Endothelial cell of umbilical vein (primary cell): ENCODE measurements at regions not wholly inside any gene's neighbourhood (a gene's known extent, or its start where the extent isn't known, plus 50 kb on each side); places are given as distances from the start of the nearest gene placed in this dataset.

Source experiments
- BruUV-seq: library from RNA; stranded (reverse); fragments of 400-500 nt; replicated peaks from 2 replicates; lab custom pipeline; 2021; lab: Mats Ljungman, UMichigan
- CTCF ChIA-PET: fragments of 300-600, 350-600 bp; sonication (Branson Sonifier 250); formaldehyde crosslinking; loops from one replicate; lab custom pipeline; 2021; ENCODE audit warnings: antibody characterized with exemption, inconsistent platforms; lab: Charles Lee
- POLR2A ChIA-PET: fragments of 300-600, 350-600 bp; sonication (Branson Sonifier 250); formaldehyde crosslinking; loops from one replicate; lab custom pipeline; 2021; ENCODE audit warnings: antibody characterized with exemption, inconsistent platforms; lab: Charles Lee
- DNase-seq: peaks from one replicate; pipeline ENCODE4 v3.0.0-alpha.2; 2011; ENCODE audit warnings: low read depth, low spot score
- FAIRE-seq: peaks from 2 replicates; lab custom pipeline; 2011; peaks lifted over from hg19 to GRCh38; lab: Jason Lieb, UNC
- H2AFZ ChIP-seq: 2 replicates; pipeline ENCODE4 v1.6.0; 2012; ENCODE audit warnings: low read depth, low read length, control low read depth, inconsistent platforms
- H3K27ac ChIP-seq: 2 replicates; pipeline ENCODE4 v1.5.1; 2011; ENCODE audit warnings: low read depth, mild to moderate bottlenecking, control low read depth, low read length, moderate library complexity; ENCODE audit not compliant: insufficient read depth
- H3K27me3 ChIP-seq, 2 experiments: 2 replicates each; pipeline versions ENCODE4 v1.6.0 to v1.6.1; 2011; ENCODE audit warnings: low read length in 2 of 2, mixed read lengths in 1 of 2; ENCODE audit not compliant: control insufficient read depth in 2 of 2, insufficient read depth in 2 of 2
- H3K36me3 ChIP-seq, 2 experiments: 2 replicates in 1 of 2; 3 replicates in 1 of 2; pipeline ENCODE4 v1.5.1; 2011; ENCODE audit warnings: low read length in 2 of 2, mild to moderate bottlenecking in 1 of 2, moderate library complexity in 1 of 2; ENCODE audit not compliant: control insufficient read depth in 2 of 2, insufficient read depth in 2 of 2; ENCODE audit errors: extremely low read depth in 1 of 2
- H3K4me1 ChIP-seq: 3 replicates; pipeline ENCODE4 v1.5.1; 2011; ENCODE audit warnings: mild to moderate bottlenecking, low read length; ENCODE audit not compliant: control insufficient read depth, insufficient read depth; ENCODE audit errors: extremely low read depth
- H3K4me2 ChIP-seq: 2 replicates; pipeline ENCODE4 v1.6.1; 2011; ENCODE audit warnings: low read length, control low read depth, mixed read lengths; ENCODE audit not compliant: insufficient read depth
- H3K4me3 ChIP-seq, 3 experiments: fragments of 200-600 bp in 1 of 3; sonication (generic), shearing (Covaris generic) in 1 of 3; replicated peaks in 1 of 3; 2 replicates each; pipeline ENCODE4 v1.5.1; 2011 to 2016; ENCODE audit warnings: control low read depth in 3 of 3, low read length in 3 of 3, mild to moderate bottlenecking in 2 of 3, inconsistent platforms in 1 of 3, low read depth in 1 of 3, moderate library complexity in 1 of 3; ENCODE audit not compliant: insufficient read depth in 1 of 3
- H3K79me2 ChIP-seq: 2 replicates; pipeline ENCODE4 v1.6.0; 2012; ENCODE audit warnings: low read length, inconsistent platforms; ENCODE audit not compliant: control insufficient read depth, insufficient read depth
- H3K9ac ChIP-seq: replicated peaks from 2 replicates; pipeline ENCODE3; 2011; ENCODE audit warnings: low read length, control low read depth; ENCODE audit not compliant: insufficient read depth; ENCODE audit errors: extremely low read depth
- H3K9me1 ChIP-seq: replicated peaks from 3 replicates; pipeline ENCODE4 v1.6.0; 2011; ENCODE audit warnings: mild to moderate bottlenecking, low read length; ENCODE audit not compliant: control insufficient read depth, insufficient read depth; ENCODE audit errors: extremely low read depth
- H3K9me3 ChIP-seq: replicated peaks from 2 replicates; pipeline ENCODE4 v1.5.1; 2012; ENCODE audit warnings: low read length, inconsistent platforms; ENCODE audit not compliant: control insufficient read depth, insufficient read depth
- H4K20me1 ChIP-seq: replicated peaks from 2 replicates; pipeline ENCODE3; 2011; ENCODE audit warnings: mild to moderate bottlenecking, low read length; ENCODE audit not compliant: control insufficient read depth, insufficient read depth; ENCODE audit errors: extremely low read depth
- EZH2 ChIP-seq: IDR thresholded peaks from 2 replicates; pipeline ENCODE4 v1.6.1; 2012; ENCODE audit warnings: borderline replicate concordance, low read depth, mild to moderate bottlenecking, moderate library complexity, low read length, inconsistent platforms; ENCODE audit not compliant: severe bottlenecking
- GATA2 ChIP-seq: IDR thresholded peaks from 2 replicates; pipeline ENCODE4 v1.7.0; 2011; ENCODE audit warnings: low read depth, mild to moderate bottlenecking, moderate library complexity, mixed read lengths, low read length; ENCODE audit not compliant: insufficient read length, insufficient read depth
- MYC ChIP-seq: IDR thresholded peaks from one replicate; pipeline ENCODE4 v1.6.1; 2011; ENCODE audit warnings: mild to moderate bottlenecking, low read depth, low read length
- POLR2A ChIP-seq: IDR thresholded peaks from 2 replicates; pipeline ENCODE4 v1.6.1; 2012; ENCODE audit warnings: low read depth, mild to moderate bottlenecking, control low read depth, low read length
- POLR2AphosphoS5 ChIP-seq: IDR thresholded peaks from 2 replicates; pipeline ENCODE4 v1.6.1; 2012; ENCODE audit warnings: low read depth, mild to moderate bottlenecking, control low read depth, low read length, moderate library complexity; ENCODE audit not compliant: insufficient read depth
- dilution Hi-C: fragments of 300-500 bp; cut with MboI; formaldehyde crosslinking; loops from one replicate; pipeline ENCODE4 v1.15.0; 2019; ENCODE audit warnings: low sequenced_read_pairs; ENCODE audit not compliant: extremely low pct_ligation_motif_present
- intact Hi-C: fragments of 100-400 bp; cut with micrococcal nuclease; formaldehyde crosslinking; loops from one replicate; pipeline ENCODE4 v1.10.0; 2022
- TF ChIP-seq, protein P1 (sequence below): IDR thresholded peaks from 2 replicates; pipeline ENCODE4 v1.6.1; 2011; ENCODE audit not compliant: insufficient read depth, insufficient read length
- TF ChIP-seq, protein P2 (sequence below), 2 donors: IDR thresholded peaks; 1 replicate in 1 of 2; 2 replicates in 1 of 2; pipeline ENCODE4 v1.5.1; 2011; ENCODE audit warnings: low read length in 2 of 2, mild to moderate bottlenecking in 2 of 2, moderate library complexity in 2 of 2, control low read depth in 1 of 2, inconsistent platforms in 1 of 2, low read depth in 1 of 2; ENCODE audit not compliant: insufficient read depth in 1 of 2; ENCODE audit errors: extremely low read depth in 1 of 2

- Histone ChIP-seq H4K20me1 (no peaks in the 10 kb centered on the region), H3K27me3 (no peaks in the 10 kb centered on the region), H3K36me3 (no peaks in the 10 kb centered on the region), H3K79me2 (peaks cover 54% of the 10 kb centered on the region), H3K4me3 (no peak overlapping the region), H3K9me1 (no peaks in the 10 kb centered on the region), H3K9ac (no peak overlapping the region), H3K4me2 (no peak overlapping the region), H3K27ac (no peak overlapping the region), H3K4me1 (peaks cover 56% of the 10 kb centered on the region), H3K9me3 (no peaks in the 10 kb centered on the region), H2AFZ (no peak overlapping the region)
- ChIA-PET POLR2A (no interaction called here), CTCF (no interaction called here)
- TF ChIP-seq, protein P1, sequence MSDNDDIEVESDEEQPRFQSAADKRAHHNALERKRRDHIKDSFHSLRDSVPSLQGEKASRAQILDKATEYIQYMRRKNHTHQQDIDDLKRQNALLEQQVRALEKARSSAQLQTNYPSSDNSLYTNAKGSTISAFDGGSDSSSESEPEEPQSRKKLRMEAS: no peak
- TF ChIP-seq, protein P2, sequence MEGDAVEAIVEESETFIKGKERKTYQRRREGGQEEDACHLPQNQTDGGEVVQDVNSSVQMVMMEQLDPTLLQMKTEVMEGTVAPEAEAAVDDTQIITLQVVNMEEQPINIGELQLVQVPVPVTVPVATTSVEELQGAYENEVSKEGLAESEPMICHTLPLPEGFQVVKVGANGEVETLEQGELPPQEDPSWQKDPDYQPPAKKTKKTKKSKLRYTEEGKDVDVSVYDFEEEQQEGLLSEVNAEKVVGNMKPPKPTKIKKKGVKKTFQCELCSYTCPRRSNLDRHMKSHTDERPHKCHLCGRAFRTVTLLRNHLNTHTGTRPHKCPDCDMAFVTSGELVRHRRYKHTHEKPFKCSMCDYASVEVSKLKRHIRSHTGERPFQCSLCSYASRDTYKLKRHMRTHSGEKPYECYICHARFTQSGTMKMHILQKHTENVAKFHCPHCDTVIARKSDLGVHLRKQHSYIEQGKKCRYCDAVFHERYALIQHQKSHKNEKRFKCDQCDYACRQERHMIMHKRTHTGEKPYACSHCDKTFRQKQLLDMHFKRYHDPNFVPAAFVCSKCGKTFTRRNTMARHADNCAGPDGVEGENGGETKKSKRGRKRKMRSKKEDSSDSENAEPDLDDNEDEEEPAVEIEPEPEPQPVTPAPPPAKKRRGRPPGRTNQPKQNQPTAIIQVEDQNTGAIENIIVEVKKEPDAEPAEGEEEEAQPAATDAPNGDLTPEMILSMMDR (IDR thresholded peaks at IDR 0.05; ENCODE audit: extremely low read depth in 1 of 2, insufficient read depth in 1 of 2, low read depth in 1 of 2, low read length in 2 of 2): no peak
- TF ChIP-seq POLR2A: no peak
- no peak for TF ChIP-seq GATA2
- TF ChIP-seq EZH2: no peak
- no peak for TF ChIP-seq MYC
- TF ChIP-seq POLR2AphosphoS5: no peak
- intact Hi-C loops (no loop called here), dilution Hi-C loops (no loop called here)
- no TSS peak for BruUV-seq
- FAIRE-seq: no peak
- no peak for DNase-seq
These were observed 76.2 kb downstream of the CLDN34 start for GRCh38 chrX:10043386-10043785.
